Heart left ventricle (tissue), 13 donors: ENCODE measurements at regions not wholly inside any gene's neighbourhood (a gene's known extent, or its start where the extent isn't known, plus 50 kb on each side); places are given as distances from the start of the nearest gene placed in this dataset.

Source experiments
- CTCF ChIP-seq, 12 donors: fragments of 200-600 bp; sonication (generic) in 4 of 12; IDR thresholded peaks; one replicate each; pipeline versions ENCODE4 v1.5.0 to v1.8.0; 2018 to 2022; ENCODE audit warnings: antibody characterized with exemption in 12 of 12, mild to moderate bottlenecking in 5 of 12
- POLR2A ChIP-seq, 2 donors: fragments of 450-650 bp; IDR thresholded peaks; one replicate each; pipeline ENCODE4 v1.6.1; 2017; ENCODE audit warnings: antibody characterized with exemption in 2 of 2, mild to moderate bottlenecking in 2 of 2, moderate library complexity in 2 of 2
- donor health status: ischemic (EF 13 %, LVEDD 7.1; RV severe dilation, severe dysfunction).
- donor health status: DM: no; HTN: yes; CAD: no.
- donor health status: DM: no; HTN: no; CAD: no.
- donor health status: ischemic (EF 25% LVEDD 6.9; RV normal size, moderate dysfunction).
- donor health status: ischemic (EF 25% LVEDD 5.7; RV mildly dilated, moderate dysfunction).
- donor health status: ischemic (EF 35%, LVEDD 5.7; RV mildly dilated, moderate dysfunction).
- donor health status: nonischemic (EF 11% LVEDD 7.7; RV severe dilation, severe dysfunction).
- donor health status: DM: yes; HTN: yes; CAD: no.
- donor health status: PGD.
- donor health status: ischemic (EF 29% LVEDD 5.4; RV normal size, mild dysfunction).
- donor health status: nonischemic (EF 23%, LVEDD 6.1; RV moderate dilation, normal function).

GRCh38 chr3:11096266-11097139, 57.8 kb upstream of the HRH1 start:
- TF ChIP-seq CTCF (IDR thresholded peaks at IDR 0.05) (no peak), POLR2A (IDR thresholded peaks at IDR 0.05) (no peak)
